LNCAP (cell line): ENCODE measurements at regions not wholly inside any gene's neighbourhood (a gene's known extent, or its start where the extent isn't known, plus 50 kb on each side); places are given as distances from the start of the nearest gene placed in this dataset.

Experiments
- TF ChIP-seq, protein P1 (sequence below): fragments of 450-650 bp; IDR thresholded peaks from 2 replicates; pipeline ENCODE4 v1.5.1; 2017; ENCODE audit warnings: mild to moderate bottlenecking

DNA sequence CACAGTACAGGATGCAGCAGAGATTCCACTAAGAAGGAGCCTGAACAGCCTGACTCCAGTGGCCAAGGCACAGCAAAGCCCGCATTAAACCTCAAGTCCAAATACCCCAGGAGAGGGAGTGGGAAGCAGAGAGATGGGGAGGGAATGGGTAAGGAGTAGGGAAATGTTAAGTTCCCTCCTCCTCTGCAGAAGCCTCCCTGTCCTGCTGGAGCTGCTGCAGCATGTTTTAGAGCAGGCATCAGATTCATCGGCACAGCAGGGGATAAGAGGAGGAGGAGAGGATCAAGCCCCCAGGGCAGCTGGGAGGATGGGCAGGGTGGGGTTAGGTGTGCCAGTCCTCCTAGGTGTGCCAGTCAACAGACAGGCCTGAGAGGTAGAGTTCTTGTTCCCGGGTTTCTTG is 709.7 kb downstream of the PTPRU start:
- TF ChIP-seq, protein P1, sequence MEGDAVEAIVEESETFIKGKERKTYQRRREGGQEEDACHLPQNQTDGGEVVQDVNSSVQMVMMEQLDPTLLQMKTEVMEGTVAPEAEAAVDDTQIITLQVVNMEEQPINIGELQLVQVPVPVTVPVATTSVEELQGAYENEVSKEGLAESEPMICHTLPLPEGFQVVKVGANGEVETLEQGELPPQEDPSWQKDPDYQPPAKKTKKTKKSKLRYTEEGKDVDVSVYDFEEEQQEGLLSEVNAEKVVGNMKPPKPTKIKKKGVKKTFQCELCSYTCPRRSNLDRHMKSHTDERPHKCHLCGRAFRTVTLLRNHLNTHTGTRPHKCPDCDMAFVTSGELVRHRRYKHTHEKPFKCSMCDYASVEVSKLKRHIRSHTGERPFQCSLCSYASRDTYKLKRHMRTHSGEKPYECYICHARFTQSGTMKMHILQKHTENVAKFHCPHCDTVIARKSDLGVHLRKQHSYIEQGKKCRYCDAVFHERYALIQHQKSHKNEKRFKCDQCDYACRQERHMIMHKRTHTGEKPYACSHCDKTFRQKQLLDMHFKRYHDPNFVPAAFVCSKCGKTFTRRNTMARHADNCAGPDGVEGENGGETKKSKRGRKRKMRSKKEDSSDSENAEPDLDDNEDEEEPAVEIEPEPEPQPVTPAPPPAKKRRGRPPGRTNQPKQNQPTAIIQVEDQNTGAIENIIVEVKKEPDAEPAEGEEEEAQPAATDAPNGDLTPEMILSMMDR: no peak

DNA sequence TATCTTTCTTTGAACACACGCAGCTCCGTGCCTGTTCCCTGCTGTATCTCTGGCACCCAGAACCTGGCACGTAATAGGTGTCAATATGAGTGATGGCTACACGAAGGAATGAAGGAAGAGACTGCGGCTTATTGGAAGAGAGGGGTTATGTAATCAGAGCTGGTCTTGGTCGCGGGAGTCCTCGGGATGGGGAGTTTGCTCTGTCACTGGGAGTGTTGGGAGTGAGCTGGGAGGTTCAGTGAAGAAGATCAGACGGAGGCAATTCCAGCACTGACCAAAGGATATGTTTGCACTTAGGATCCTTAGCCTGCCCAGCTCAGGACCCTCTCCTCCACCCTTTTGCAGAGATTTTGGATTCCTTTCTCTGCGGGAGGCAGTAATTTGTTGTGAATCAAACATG is 709.1 kb downstream of the PTPRU start:
- TF ChIP-seq, protein P1: no peak

DNA sequence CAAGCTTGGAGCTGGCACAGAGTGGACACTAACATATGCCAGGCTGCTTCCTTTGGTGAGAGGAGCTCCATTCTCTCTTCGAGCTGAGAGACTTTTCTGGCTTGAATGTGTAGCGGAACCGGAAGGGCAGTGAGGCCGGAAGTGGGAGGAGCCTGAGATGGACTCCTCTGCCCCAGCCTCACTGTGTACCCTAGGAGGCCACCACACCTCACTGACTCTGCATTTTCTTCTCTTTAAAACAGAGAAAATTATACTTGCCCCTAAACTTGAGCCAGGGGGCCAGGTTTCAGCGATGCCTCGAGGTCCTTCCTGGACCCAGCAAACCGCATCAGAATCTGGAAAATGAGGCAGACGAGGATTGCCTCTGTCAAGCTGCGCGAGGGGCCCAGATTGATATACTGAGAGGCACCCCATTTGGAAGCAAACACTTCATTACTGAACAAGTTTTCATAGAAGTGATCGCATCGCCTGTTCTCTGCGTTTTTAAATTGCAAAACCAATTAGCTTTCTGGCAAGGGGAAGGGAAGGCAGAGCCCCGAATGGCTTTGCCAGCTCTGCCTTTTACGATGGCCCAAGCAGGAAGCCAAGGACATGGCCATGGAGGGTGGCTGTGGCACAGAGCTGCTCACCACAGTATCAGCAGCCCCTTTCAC is 708.1 kb downstream of the PTPRU start:
- TF ChIP-seq, protein P1: no peak

DNA sequence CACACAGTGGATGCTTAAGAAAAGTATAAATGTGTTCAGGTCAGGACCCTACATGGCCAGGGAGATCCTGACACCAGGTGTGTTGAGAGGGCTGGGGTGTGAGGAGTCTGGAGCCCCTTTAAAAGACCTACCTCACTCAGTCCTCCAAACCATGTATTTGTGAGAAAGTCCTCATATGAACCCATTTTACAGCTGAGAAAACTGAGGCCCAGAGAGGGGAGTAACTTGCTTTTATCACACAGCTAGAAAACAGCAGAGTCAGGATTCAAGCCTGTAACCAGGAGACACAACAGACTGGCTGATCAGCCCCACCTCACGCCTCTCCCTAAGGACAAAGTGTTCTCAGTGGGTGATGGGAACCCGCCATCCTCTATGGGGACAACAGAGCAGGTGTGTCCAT is 706.7 kb downstream of the PTPRU start:
- TF ChIP-seq, protein P1: no peak

DNA sequence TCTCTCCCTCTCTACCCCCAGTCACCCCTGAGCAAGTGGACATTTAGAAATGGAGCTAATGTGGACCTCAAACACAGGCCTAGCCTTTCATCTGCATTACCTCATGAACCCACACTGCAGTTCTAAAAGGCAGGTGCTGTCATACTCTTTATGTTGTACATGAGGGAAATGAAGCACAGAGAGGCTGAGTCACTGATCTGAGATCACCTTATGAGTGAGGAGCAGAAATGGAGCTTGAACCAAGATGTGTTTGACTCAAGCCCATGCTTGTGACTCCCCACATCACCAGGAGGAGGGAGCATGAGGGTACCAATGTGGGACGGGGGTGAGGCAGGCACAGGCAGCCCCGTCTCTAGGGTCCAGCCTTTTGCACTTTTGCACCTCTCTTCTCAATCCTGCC is 702.8 kb downstream of the PTPRU start:
- TF ChIP-seq, protein P1: no peak

DNA sequence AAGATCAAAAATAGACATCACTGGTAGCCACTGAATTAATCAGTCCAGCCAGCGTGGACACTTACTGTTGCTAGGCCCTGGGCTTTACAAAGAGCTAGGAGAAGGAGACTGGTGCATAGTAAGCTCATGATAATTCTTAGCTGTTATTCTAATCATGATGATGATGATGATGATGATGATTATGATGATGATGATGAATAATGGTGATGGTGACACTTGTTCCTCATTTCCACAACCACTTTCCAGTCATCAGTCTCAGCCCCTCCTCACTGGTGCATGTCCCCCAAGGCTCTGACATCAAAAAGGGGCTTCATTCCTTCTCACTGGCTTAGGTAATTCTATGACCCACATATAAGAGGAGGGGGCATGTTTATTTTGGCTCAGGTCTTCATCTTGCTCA is 701.0 kb downstream of the PTPRU start:
- TF ChIP-seq, protein P1: no peak

DNA sequence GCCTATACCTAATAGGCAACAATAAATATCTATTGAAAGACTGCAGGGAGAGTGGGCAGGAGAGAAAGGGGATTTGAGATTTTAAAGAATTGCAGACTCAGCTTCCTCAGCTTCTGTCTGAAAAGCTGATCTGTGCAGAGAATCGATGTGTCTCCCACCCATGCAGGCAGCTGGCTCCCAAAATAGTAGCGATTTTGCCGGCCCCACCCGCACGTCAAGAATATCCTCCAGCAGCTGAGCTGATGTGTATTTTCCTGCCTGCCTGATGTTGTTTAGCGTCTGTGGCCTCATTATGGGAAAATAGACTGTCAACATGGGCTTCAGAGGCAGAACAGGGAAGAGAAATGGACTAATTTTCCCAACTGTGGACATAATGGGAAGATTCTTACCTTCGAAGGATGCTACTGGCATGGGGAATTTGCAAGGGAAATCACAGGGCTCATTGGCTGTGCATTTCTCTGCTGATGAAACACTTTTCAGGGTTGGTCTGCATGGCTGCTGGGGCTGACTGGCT is 699.8 kb downstream of the PTPRU start:
- TF ChIP-seq, protein P1: no peak

DNA sequence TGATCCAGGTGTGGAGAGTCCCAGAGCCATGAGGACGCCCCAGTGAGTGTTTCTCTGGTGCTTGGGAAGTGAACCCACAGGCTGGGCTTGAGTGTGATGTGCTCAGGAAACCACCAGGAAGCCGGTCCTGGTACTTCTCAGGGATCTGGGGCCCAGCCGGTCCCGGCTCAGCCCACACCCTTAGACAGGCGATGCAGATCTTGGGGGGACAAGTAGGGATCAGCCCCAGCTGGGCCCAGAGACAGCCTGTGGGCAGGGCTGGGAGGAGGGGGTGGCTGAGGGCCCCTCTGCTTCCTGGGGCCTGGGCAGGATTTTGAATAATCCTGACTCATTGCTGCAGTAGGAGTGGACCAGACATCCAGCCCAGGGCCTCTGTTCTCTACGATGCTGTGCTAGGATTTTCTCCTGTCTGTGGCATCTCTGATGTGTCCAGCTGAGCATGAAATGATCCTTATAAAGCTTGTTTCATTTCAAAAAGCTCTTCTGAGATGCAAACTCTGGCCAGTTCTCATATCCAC is 698.0 kb downstream of the PTPRU start:
- TF ChIP-seq, protein P1: no peak
